Right atrium auricular region (tissue), 2 donors: ENCODE measurements at regions not wholly inside any gene's neighbourhood (a gene's known extent, or its start where the extent isn't known, plus 50 kb on each side); places are given as distances from the start of the nearest gene placed in this dataset.

Source experiments
- DNase-seq: peaks from one replicate; pipeline ENCODE4 v3.0.0-alpha.2; 2019; ENCODE audit warnings: low spot score
- H3K27ac ChIP-seq, 2 donors: fragments of 200-600 bp; sonication (generic); 1 replicate in 1 of 2; 2 replicates in 1 of 2; pipeline ENCODE4 v1.5.1; 2016 to 2019
- H3K27me3 ChIP-seq, 2 donors: fragments of 200-600 bp; sonication (generic); one replicate each; pipeline versions ENCODE4 v1.5.1 to v1.6.0; 2017 to 2019
- H3K36me3 ChIP-seq: fragments of 200-600 bp; sonication (generic); one replicate; pipeline ENCODE4 v1.5.1; 2016
- H3K4me1 ChIP-seq, 2 donors: fragments of 200-600 bp; sonication (generic); one replicate each; pipeline versions ENCODE4 v1.5.1 to v1.6.0; 2017 to 2019
- H3K4me3 ChIP-seq, 2 donors: fragments of 200-600 bp; sonication (generic); 1 replicate in 1 of 2; 2 replicates in 1 of 2; pipeline ENCODE4 v1.5.1; 2017 to 2019; ENCODE audit warnings: mild to moderate bottlenecking in 1 of 2, moderate library complexity in 1 of 2
- H3K9me3 ChIP-seq, 2 donors: fragments of 200-600 bp; sonication (generic); one replicate each; pipeline ENCODE4 v1.5.1; 2019
- CTCF ChIP-seq, 2 donors: fragments of 200-600 bp; sonication (generic); IDR thresholded peaks; one replicate each; pipeline ENCODE4 v1.5.1; 2019; ENCODE audit warnings: antibody characterized with exemption in 2 of 2

GRCh38 chr17:77010667-77011066, 130.1 kb upstream of the SEC14L1 start:
- Histone ChIP-seq H3K9me3 (peaks cover 0 to 23% of the 10 kb centered on the region in 2 donors), H3K27me3 (no peaks in the 10 kb centered on the region), H3K4me1 (no peaks in the 10 kb centered on the region), H3K4me3 (no peak overlapping the region), H3K36me3 (no peaks in the 10 kb centered on the region), H3K27ac (no peak overlapping the region)
- TF ChIP-seq CTCF (IDR thresholded peaks at IDR 0.05) = no peak
- no peak for DNase-seq

- TF ChIP-seq CTCF (IDR thresholded peaks at IDR 0.05) = peak in 1 of 2 donors; percentile 36
- Histone ChIP-seq H3K4me1 (no peaks in the 10 kb centered on the region), H3K36me3 (no peaks in the 10 kb centered on the region), H3K27ac (no peak overlapping the region), H3K9me3 (peaks cover 0 to 23% of the 10 kb centered on the region in 2 donors), H3K4me3 (no peak overlapping the region), H3K27me3 (no peaks in the 10 kb centered on the region)
- no peak for DNase-seq
Measured at GRCh38 chr17:77011173-77012011, 129.4 kb upstream of the SEC14L1 start.

- no peaks in the 10 kb centered on the region for H3K4me1 ChIP-seq
- H3K27me3 ChIP-seq = no peaks in the 10 kb centered on the region
- no peak overlapping the region for H3K4me3 ChIP-seq
- DNase-seq = no peak
- peaks cover 0 to 5% of the 10 kb centered on the region in 2 donors for H3K9me3 ChIP-seq
- no peak overlapping the region for H3K27ac ChIP-seq
- no peaks in the 10 kb centered on the region for H3K36me3 ChIP-seq
- TF ChIP-seq CTCF (IDR thresholded peaks at IDR 0.05) = no peak
Measured at GRCh38 chr17:77018504-77018903, 122.3 kb upstream of the SEC14L1 start.

- no peaks in the 10 kb centered on the region for H3K4me1 ChIP-seq
- no peaks in the 10 kb centered on the region for H3K36me3 ChIP-seq
- no peak for TF ChIP-seq CTCF (IDR thresholded peaks at IDR 0.05)
- DNase-seq = no peak
- H3K27me3 ChIP-seq = no peaks in the 10 kb centered on the region
- no peak overlapping the region for H3K4me3 ChIP-seq
- H3K9me3 ChIP-seq = peaks cover 0 to 5% of the 10 kb centered on the region in 2 donors
- H3K27ac ChIP-seq = no peak overlapping the region
Measured at GRCh38 chr17:77019893-77020379, 120.8 kb upstream of the SEC14L1 start.

GRCh38 chr17:77020973-77021372, 119.8 kb upstream of the SEC14L1 start:
- Histone ChIP-seq H3K9me3 (peaks cover 0 to 5% of the 10 kb centered on the region in 2 donors), H3K27ac (no peak overlapping the region), H3K4me1 (no peaks in the 10 kb centered on the region), H3K27me3 (no peaks in the 10 kb centered on the region), H3K4me3 (no peak overlapping the region), H3K36me3 (no peaks in the 10 kb centered on the region)
- DNase-seq = no peak
- no peak for TF ChIP-seq CTCF (IDR thresholded peaks at IDR 0.05)
